Caco-2 (cell line): ENCODE measurements at regions not wholly inside any gene's neighbourhood (a gene's known extent, or its start where the extent isn't known, plus 50 kb on each side); places are given as distances from the start of the nearest gene placed in this dataset.
"Not testable (repeated sequence)": the region's sequence is repeated elsewhere in the genome, so short reads cannot be mapped to it uniquely, and the experiment has no call there.

Experiments used
- BruUV-seq: library from RNA; stranded (reverse); fragments of 400-500 nt; replicated peaks from 2 replicates; lab custom pipeline; 2021; lab: Mats Ljungman, UMichigan
- CTCF ChIA-PET: fragments of 300-600 bp; sonication (Branson Sonifier 250); formaldehyde crosslinking; loops from one replicate; lab custom pipeline; 2022; ENCODE audit warnings: antibody characterized with exemption; lab: Charles Lee
- POLR2A ChIA-PET: fragments of 300-600 bp; sonication (Branson Sonifier 250); formaldehyde crosslinking; loops from one replicate; lab custom pipeline; 2022; ENCODE audit warnings: antibody characterized with exemption; lab: Charles Lee
- DNase-seq, 2 experiments: peaks; one replicate each; pipeline versions ENCODE4 v3.0.0 to v3.0.0-alpha.2; 2020 to 2022
- H3K27me3 ChIP-seq: replicated peaks from 2 replicates; pipeline ENCODE4 v1.6.0; 2011; ENCODE audit warnings: low read length; ENCODE audit not compliant: control insufficient read depth, insufficient read depth
- H3K36me3 ChIP-seq: 2 replicates; pipeline ENCODE4 v1.5.1; 2011; ENCODE audit warnings: low read length; ENCODE audit not compliant: control insufficient read depth, insufficient read depth
- H3K4me1 ChIP-seq: fragments of 250-450 bp; sonication (Bioruptor Pico); 2 replicates; pipeline ENCODE4 v1.5.1; 2020; ENCODE audit warnings: mild to moderate bottlenecking
- H3K4me3 ChIP-seq: 2 replicates; pipeline ENCODE4 v1.5.1; 2011; ENCODE audit warnings: low read depth, mild to moderate bottlenecking, control low read depth, low read length
- H3K9me3 ChIP-seq: fragments of 250-450 bp; sonication (Bioruptor Pico); 2 replicates; pipeline ENCODE4 v1.5.1; 2020; ENCODE audit warnings: mild to moderate bottlenecking, moderate library complexity
- H3K27ac Mint-ChIP-seq: one replicate; pipeline ENCODE4 v1.8.0; 2022; ENCODE audit warnings: mixed read lengths; ENCODE audit not compliant: unreplicated experiment
- H3K27me3 Mint-ChIP-seq: one replicate; pipeline ENCODE4 v1.8.0; 2022; ENCODE audit warnings: mixed read lengths; ENCODE audit not compliant: insufficient read depth, unreplicated experiment
- H3K36me3 Mint-ChIP-seq: one replicate; pipeline ENCODE4 v1.8.0; 2022; ENCODE audit warnings: mild to moderate bottlenecking, mixed read lengths; ENCODE audit not compliant: insufficient read depth, unreplicated experiment
- H3K4me1 Mint-ChIP-seq: one replicate; pipeline ENCODE4 v1.8.0; 2022; ENCODE audit warnings: low read depth, mixed read lengths; ENCODE audit not compliant: unreplicated experiment
- H3K4me3 Mint-ChIP-seq: one replicate; pipeline ENCODE4 v1.8.0; 2022; ENCODE audit warnings: mild to moderate bottlenecking, moderate library complexity, mixed read lengths; ENCODE audit not compliant: unreplicated experiment
- H3K9me3 Mint-ChIP-seq: one replicate; pipeline ENCODE4 v1.8.0; 2022; ENCODE audit warnings: mixed read lengths; ENCODE audit not compliant: unreplicated experiment
- CTCF ChIP-seq, 2 experiments: fragments of 200-600 bp in 1 of 2; IDR thresholded peaks; 1 replicate in 1 of 2; 2 replicates in 1 of 2; pipeline versions ENCODE4 v1.5.1 to v1.8.0; 2011 to 2022; ENCODE audit warnings: antibody characterized with exemption in 1 of 2, control low read depth in 1 of 2, inconsistent platforms in 1 of 2, low read depth in 1 of 2, low read length in 1 of 2, mild to moderate bottlenecking in 1 of 2, moderate library complexity in 1 of 2; ENCODE audit not compliant: insufficient read depth in 1 of 2, severe bottlenecking in 1 of 2, unreplicated experiment in 1 of 2
- intact Hi-C: fragments of 100-400 bp; cut with micrococcal nuclease; formaldehyde crosslinking; loops from one replicate; pipeline ENCODE4 v1.10.0; 2022; ENCODE audit not compliant: unreplicated experiment

DNA sequence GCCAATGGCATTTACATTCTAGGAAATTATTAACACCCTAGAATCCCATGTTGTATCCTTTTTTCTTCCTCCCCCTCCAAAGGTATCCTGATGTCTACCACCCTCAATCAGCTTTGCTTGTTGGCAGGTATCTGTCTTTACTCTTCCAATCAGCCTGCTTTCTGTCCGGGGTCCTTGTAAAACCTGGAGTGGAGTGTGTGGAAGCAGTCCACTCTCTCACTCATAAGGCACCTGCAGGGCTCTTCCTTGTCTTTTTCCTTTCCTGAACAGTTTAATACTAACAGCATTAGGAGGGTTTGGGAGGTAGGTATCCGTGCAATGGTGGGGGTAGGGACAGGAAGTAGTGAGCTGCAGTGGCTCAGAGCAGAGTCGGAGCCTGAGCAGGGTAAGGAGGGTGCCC is 193.4 kb downstream of the BARX2 start:
- POLR2A ChIA-PET, result no interaction called here
- Mint-ChIP-seq H3K4me1 (no peaks in the 10 kb centered on the region), H3K27me3 (peaks cover 16% of the 10 kb centered on the region), H3K36me3 (no peaks in the 10 kb centered on the region), H3K9me3 (peaks cover 14% of the 10 kb centered on the region), H3K4me3 (no peak overlapping the region), H3K27ac (no peak overlapping the region)
- H3K4me1 ChIP-seq, result no peaks in the 10 kb centered on the region
- no peaks in the 10 kb centered on the region for H3K36me3 ChIP-seq
- no peak for DNase-seq
- no peak overlapping the region for H3K4me3 ChIP-seq
- intact Hi-C loops, result no loop called here
- TF ChIP-seq CTCF (IDR thresholded peaks at IDR 0.05; ENCODE audit: insufficient read depth in 1 of 2, low read depth in 1 of 2, low read length in 1 of 2, severe bottlenecking in 1 of 2, unreplicated experiment in 1 of 2), result no peak
- H3K9me3 ChIP-seq, result 0 out of 2 replicates have a peak, but pooled peaks cover 10% of the 10 kb centered on the region
- CTCF ChIA-PET, result no interaction called here
- H3K27me3 ChIP-seq, result no peaks in the 10 kb centered on the region
- no TSS peak for BruUV-seq

- H3K9me3 Mint-ChIP-seq, result peaks cover 14% of the 10 kb centered on the region
- H3K27me3 Mint-ChIP-seq, H3K4me1 ChIP-seq, H3K4me3 ChIP-seq, POLR2A ChIA-PET, BruUV-seq, H3K36me3 ChIP-seq, H3K27me3 ChIP-seq, H3K4me1 Mint-ChIP-seq, H3K36me3 Mint-ChIP-seq, H3K4me3 Mint-ChIP-seq, H3K27ac Mint-ChIP-seq, DNase-seq: not testable (repeated sequence)
- CTCF ChIA-PET, result interaction anchor here (0.7 to 0.9 kb wide), 3 partner anchors 13 to 197 kb away, joined by 3 to 4 read pairs (median 4); partner anchors contain the start of gene BARX2
- intact Hi-C loops, result loop anchor here (2.0 kb wide), 1 partner anchor 198 kb away; the partner anchor contains the start of gene BARX2
- H3K9me3 ChIP-seq, result 0 out of 2 replicates have a peak, but pooled peaks cover 10% of the 10 kb centered on the region
- TF ChIP-seq CTCF (IDR thresholded peaks at IDR 0.05; ENCODE audit: insufficient read depth in 1 of 2, low read depth in 1 of 2, low read length in 1 of 2, severe bottlenecking in 1 of 2, unreplicated experiment in 1 of 2), result peak in 1 of 2 experiments; percentile 30
These were observed 197.0 kb downstream of the BARX2 start for GRCh38 chr11:129572667-129573066.

GRCh38 chr11:129573161-129573560 is 197.5 kb downstream of the BARX2 start:
- H3K4me1 ChIP-seq, result no peaks in the 10 kb centered on the region
- H3K36me3 Mint-ChIP-seq, result no peaks in the 10 kb centered on the region
- no peaks in the 10 kb centered on the region for H3K4me1 Mint-ChIP-seq
- no peaks in the 10 kb centered on the region for H3K27me3 ChIP-seq
- no peak overlapping the region for H3K27ac Mint-ChIP-seq
- ChIA-PET POLR2A (no interaction called here), CTCF (interaction anchor here (0.7 to 0.9 kb wide), 3 partner anchors 14 to 197 kb away, joined by 3 to 4 read pairs (median 4); partner anchors contain the start of gene BARX2)
- no peak for DNase-seq
- H3K4me3 ChIP-seq, result no peak overlapping the region
- intact Hi-C loops, result loop anchor here (2.0 kb wide), 1 partner anchor 198 kb away; the partner anchor contains the start of gene BARX2
- 0 out of 2 replicates have a peak, but pooled peaks cover 9% of the 10 kb centered on the region for H3K9me3 ChIP-seq
- BruUV-seq, result no TSS peak
- H3K36me3 ChIP-seq, result no peaks in the 10 kb centered on the region
- H3K4me3 Mint-ChIP-seq, result no peak overlapping the region
- H3K27me3 Mint-ChIP-seq, result no peaks in the 10 kb centered on the region
- peaks cover 14% of the 10 kb centered on the region for H3K9me3 Mint-ChIP-seq
- TF ChIP-seq CTCF (IDR thresholded peaks at IDR 0.05; ENCODE audit: insufficient read depth in 1 of 2, low read depth in 1 of 2, low read length in 1 of 2, severe bottlenecking in 1 of 2, unreplicated experiment in 1 of 2), result no peak
